HG02798 (cell line): ENCODE measurements at regions not wholly inside any gene's neighbourhood (a gene's known extent, or its start where the extent isn't known, plus 50 kb on each side); places are given as distances from the start of the nearest gene placed in this dataset.

Source experiments
- ATAC-seq: cut with Tn5 transposase; IDR thresholded peaks from one replicate; pipeline ENCODE4 v1.9.1; 2021; ENCODE audit warnings: mild to moderate bottlenecking; ENCODE audit not compliant: unreplicated experiment, poor library complexity

DNA sequence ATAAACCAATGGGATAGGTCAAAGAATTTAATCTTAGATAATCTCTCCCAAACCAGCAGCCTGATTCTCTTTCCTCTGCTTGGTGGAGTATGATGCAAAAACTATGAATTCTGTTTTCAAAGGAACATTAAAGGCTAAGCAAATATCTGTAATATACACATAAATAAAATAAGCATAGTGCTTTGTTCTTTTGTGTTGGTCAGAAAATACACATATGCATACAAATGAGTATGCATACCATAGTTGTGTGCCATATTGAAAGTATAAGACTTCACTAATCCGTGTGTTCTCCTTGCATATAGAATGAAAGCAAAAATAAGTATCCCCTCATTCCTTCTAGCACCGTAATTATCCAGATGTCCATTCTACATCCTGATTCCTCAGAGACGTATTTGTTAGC, 1949.7 kb upstream of the CELF4 start:
- no peak for ATAC-seq

DNA sequence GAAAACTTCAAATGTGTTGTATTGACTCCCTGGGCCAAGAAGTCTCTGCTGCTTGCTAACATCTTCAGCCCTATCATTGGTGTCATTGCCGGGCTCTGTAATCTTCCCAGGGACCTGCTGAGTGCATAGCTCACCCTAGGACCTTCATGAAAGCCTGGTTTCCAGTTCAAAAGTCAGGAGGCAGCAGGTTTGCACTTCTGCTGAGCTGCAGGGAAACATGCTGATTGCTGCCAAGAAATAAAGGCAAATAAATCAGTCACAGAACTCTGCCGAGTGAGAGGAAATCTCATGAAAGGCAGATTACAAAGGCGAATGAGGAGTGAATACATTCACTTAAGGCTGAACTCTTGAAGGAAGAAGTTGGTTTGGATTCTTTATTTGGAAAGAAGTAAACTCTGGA, 1947.6 kb upstream of the CELF4 start:
- ATAC-seq = no peak

DNA sequence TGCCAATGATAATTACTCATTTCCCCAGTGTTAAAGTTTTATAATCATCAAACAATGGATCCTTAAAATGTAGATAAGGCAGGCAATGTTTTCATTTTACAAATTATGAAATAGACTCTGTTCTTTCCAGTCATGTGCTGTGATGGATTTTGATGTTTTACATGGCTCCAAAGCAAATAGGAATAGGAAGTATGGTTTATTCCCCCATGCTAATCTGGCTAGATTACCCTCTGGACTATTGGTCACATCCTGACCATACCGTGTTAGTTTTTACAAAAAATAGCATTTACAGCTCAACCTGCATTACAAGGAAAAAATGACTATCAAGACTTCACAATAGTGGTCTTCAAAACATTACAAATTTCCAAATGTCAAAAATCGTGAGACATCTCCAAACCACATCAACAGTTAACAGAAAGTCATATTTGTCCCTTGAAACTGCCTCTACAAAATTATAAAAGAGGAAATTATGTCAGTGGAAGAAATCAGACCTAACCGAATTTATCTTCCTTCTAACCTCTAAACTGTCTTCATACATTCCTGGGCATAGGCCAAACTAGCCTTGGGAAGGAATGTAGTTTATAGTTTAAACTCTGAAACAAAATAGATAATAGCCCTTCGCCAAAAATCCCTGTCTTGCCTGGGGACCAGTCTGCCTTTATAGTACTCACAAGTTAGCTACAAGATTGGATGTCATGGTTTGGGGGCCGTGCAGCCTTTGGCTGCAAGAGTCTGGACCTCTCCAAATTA, 1941.2 kb upstream of the CELF4 start:
- ATAC-seq = no peak

DNA sequence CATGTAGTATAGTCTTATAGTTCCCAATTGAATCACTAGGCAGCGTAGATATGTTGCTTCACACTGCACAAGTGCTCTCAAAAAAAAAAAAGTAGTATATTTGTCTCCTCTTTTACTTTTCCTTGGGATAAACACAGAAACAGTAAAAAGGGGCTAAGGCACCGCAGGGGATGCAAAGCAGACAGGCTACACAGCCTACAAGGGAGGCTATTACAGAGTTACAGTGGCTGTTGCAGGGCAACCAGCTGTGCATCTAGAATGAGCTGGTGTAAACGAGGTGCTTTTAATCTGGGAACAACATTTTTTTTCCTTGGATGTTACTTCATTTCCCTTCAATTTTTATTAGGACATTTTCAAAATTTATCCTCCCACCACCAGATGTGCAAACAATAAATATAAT, 1934.7 kb upstream of the CELF4 start:
- ATAC-seq = no peak

DNA sequence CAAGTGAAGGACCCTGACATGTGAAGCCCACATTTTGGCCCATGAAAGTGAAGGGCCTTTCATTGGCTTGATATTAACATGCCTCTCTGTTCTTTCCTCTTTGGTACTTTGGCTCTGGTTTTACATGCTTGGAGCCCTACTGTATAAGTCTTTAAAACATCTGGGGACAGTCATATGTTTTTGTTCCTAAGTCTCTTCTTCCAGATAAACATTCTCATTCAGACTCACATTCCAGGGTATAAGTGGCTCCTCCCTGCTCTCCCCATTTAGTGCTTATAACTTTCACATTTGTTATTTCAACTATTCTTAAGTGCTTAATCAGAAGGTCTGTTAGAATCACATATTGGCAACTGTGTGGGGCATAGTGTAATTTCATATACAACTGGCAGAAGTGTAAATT, 1932.2 kb upstream of the CELF4 start:
- ATAC-seq = no peak

DNA sequence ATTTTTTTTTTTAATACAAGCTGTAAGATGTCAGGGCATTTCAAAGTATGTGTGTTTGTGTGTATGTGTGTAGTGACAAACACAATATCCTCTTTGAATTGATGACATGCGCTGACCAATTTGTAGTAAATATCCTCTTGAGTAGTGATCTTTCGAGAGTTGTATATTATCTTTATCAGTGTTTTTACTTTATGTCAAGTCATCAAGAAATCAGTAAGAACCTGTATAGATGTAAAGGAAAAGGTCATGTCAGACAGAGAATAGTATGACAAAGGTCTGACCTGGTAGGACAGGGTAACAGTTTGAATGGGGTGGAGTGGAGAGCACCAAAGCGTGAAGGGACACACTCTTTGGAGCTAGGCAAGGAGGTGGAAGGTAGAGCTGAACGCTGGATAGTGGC, 1931.4 kb upstream of the CELF4 start:
- ATAC-seq = no peak

DNA sequence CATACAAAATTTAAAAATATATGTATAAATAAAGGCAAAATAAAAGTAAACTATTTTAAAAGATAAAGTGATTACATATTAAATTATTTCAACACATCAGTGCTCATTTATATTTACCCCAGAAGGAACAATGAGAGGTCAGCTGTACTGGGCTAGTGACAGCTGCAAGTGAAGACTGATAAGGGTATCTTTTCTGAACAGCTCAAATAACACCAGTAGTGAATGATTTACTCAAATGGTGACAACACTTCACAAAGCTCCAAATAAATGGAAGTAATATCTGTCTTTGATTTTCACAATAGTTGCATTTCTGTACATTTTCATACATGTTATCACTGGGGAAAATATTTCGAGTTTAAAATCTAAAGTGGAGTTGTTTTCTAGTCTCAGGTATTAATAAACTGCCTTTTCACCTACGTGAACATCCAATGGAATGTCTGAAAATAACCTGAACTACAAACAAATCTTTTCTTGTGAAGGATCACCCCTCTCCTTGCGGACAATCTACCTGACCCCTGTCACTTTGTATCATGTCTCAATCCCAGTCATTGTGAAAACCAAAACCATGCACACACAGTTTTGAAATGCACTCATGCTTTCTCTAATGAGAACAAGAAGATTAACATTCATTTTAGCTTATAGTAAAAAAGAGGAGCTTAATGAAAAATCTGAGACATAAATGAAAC, 1928.8 kb upstream of the CELF4 start:
- ATAC-seq = no peak

DNA sequence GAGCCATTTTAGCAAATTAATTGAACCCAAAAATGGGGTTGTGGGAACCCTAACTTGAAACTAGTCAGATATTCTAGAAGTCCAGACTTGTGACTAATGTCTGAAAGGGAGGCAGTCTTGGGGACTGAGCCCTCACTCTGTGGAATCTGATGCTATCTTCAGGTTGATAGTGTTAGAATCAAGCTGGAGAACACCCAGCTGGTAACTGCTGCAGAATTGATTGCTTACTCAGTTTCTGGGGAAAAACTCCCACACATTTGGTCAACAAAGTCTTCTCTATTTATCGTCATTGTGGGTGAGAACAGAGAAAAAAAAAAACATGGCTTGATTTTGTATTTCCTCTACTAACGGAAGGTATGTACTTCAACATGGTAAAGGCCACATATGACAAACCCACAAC, 1925.8 kb upstream of the CELF4 start:
- no peak for ATAC-seq

DNA sequence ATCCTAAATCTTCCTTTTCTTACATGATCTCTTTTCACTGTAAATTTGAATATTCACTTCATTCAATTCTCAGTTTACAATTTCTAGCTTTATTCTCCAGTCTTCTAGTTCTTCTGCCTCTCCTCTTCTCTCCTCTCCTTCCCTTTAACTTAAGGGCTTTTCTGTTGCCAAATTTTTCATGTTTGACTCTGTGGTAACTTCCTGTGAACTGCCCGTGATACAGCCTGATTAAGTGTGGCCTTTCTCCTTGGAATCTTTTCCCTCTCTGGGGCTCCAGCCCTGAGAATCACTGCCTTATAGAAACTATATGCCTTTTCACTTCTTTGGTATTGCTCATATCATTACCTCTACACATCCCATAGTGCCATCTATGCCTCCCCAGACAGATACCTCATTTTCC, 1923.8 kb upstream of the CELF4 start:
- no peak for ATAC-seq

DNA sequence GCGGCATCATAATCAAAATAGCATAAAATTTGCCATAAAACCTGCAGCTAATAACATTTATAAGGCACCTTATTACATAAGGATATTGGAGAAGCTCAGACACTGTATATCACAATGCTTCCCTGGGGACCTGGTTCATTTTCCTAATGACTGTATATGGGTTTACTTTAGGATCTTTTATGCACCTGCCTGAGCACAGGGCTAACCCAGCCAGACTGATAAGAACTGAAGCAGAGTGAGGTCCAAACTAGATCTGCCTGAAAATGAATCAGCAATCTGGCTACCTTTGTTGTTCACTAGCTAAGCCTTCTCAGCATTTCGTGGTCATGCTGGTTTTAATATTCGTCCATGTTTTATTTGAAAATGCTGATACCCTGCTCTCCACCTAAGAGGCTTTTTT, 1922.3 kb upstream of the CELF4 start:
- ATAC-seq = no peak

DNA sequence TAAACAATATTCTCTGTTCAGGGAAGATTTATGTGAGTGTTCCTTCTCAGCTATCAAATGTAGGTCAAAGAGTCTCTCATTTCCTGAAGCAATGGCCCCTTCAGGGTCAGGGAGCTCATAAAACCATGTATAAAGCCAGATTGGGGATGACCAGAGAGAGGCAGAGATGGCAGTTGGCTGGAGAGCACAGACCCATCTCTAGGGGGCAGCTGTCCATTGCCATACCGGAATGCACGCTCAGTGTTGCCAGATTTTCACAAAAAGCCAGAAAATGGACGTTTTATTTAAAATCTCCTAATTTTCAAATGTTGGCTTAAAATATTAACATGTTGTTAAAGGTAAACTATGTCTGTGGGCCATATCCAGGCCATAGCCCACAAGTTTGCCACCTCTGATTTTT, 1920.7 kb upstream of the CELF4 start:
- ATAC-seq = no peak

DNA sequence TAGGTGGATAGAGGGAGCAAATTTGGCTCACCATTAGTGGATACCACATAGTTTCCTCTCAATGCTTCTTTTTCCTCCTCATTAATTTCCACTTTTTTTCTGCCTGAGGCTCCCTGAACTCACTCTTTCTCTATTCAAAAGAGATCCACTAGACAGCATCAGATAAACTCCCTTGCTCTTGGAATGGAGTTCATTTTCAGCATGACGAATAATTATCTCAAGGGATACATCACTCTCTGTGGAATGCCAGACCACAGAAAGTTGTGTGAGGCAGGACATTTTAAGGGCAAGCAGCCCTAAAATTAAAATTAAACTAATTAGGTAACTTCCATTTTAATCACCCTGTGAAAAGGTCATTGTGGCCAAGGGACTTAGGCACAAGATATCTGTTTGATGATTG, 1920.1 kb upstream of the CELF4 start:
- ATAC-seq = no peak

DNA sequence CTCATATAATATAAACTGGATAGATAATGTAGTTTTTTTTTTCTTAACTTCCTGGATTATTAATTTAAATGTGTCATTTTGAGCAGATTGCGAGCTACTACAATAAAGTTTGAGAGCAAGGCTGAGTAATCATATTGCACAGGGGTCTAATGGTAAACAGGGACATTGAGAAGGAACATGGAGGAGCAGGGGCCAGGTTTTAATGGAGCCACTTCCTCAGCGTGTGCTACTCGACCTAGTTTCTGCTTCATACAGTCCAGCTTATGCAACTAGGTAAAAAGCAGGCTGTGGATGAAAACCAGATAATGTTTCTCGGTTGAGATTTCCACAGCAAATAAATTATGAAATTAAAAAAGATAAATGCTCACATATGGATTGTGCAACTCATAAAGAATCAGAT, 1915.7 kb upstream of the CELF4 start:
- ATAC-seq = no peak

DNA sequence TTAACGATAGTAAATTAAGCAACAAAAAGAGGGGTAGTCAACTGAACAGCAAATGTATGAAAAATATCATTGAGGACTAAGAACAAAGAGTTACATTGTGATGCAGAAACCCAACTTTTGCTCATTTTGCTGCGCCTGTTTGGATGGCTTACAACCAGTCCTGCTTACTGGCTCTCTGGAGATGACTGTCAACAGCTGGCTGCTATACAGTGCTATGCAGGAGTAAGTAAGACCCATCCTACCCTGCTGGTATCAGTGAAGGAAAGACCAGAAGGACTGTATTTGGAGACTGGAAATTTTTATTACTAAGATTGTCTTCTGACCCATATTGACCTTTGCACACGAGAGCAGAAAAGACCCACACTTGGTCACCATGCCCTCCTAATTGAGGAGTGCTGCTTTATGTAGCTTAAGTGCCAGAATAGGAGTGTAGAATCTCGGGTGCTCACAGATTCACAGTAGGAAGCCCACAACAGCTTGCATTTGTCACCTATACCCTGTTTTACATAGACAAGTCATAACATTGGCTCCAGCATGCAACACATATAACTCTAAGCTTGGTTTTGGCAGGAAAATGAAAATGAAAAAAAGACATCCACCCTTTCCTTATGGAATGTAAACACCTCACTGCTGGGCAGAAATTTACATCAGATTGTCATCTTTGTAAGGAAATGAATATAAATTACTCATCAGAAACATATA, 1915.0 kb upstream of the CELF4 start:
- no peak for ATAC-seq

DNA sequence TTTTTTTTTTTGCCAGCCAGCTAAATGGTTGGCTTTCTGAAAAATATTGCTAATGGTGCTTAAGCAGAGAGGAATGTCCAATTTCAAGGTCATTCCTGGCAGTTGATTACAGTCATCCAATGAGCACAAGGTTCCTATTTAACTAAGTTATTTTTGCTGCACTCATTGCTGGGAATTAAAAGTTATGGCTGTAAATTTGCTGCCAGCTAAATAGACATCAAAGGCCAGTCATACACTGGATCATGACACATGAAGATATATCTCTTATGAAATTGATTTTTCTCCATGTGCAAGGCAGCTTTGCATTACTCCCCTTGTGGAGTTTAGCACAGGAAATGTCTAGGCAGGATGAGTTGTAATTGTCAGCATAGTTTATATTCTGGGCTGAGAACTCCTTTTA, 1898.4 kb upstream of the CELF4 start:
- no peak for ATAC-seq

DNA sequence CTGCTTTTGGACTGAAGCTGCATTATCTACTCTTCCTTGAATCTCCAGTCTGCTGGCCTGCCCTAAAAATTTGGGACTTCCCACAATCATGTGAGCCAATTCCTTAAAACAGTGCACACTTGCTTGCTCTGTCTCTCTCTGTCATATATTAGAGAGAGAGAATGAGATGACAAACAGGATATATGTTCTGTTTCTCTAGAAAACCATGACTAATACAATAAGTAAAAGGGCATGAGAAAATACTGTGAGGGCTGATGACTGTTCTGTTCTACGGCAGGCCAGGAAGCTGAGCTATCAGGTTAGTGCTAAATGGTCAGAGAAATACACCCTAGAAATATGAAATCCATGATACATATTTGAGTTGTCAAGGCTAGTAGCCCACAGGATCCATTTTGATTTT, 1896.8 kb upstream of the CELF4 start:
- ATAC-seq = no peak

DNA sequence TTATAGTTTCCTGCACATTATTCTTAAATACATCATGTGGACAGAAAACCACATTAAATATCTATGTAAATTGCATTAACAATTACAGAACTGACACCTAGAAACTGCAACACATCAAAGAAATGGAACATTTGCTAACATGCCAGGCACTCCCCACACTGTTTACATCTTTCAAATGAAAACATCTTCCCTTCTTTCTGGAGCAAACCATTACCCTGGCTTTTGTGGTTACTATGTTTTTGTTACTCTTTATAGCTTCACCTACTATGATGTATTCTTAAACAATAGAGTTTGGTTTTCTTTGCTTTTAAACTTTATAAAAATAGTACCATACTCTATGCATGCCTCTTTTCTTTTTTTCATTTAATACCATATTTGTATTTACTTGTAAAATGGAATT, 1894.5 kb upstream of the CELF4 start:
- ATAC-seq = no peak

DNA sequence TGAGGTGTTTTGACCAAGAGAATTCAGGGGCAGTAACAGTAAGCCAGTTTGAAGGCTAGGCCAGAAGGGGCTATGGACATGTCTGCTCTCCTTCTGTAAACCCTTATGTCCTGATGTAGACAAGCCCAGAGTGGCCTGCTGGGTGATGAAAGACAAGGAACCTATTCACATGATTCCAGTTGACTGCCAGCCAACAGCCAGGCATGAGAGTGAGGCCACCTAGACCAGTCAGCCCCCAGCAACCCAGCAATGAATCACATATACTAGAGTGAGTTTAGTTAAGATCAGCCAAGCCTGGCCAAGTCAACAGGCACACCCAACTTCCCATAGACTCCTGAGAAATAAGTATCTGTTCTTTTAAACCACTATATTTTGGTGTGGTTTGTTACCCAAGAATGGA, 1889.7 kb upstream of the CELF4 start:
- ATAC-seq = no peak

DNA sequence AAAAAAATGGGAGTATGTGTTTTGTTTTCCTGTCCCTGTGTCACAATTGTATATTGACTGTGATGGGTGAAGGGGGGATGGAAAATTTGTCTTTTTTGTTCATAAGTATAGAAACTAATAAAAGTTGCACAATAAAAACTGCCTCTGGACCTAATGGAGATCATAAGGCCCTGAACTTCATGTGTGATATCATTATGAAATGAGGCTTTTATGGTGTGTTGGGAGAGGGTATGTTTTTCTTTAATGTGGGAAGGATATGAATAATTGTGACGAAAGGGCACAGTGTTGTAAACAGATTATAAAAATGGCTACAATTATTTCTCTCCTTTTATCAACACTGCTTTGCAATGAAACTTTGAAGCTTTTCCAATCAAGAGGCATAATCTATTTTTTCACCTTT, 1889.3 kb upstream of the CELF4 start:
- no peak for ATAC-seq

DNA sequence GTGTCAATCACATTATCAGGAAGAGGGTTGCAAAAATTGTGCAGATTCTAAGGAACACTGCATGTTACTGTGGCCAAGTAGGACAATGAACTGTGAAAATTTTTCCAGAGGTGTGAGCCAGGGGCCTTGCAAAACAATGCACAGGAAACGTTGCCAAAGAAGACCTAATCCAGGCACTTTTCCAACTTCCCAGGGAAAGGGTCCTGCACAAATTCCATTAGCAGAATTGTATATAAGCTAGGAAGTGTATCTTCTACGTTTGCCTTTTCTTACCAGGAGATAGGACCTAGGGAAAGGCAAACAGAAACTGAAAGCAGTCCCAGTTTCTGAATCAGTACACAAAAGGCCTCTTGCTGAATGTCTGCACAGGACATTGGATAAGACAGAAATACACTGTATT, 1888.3 kb upstream of the CELF4 start:
- no peak for ATAC-seq

DNA sequence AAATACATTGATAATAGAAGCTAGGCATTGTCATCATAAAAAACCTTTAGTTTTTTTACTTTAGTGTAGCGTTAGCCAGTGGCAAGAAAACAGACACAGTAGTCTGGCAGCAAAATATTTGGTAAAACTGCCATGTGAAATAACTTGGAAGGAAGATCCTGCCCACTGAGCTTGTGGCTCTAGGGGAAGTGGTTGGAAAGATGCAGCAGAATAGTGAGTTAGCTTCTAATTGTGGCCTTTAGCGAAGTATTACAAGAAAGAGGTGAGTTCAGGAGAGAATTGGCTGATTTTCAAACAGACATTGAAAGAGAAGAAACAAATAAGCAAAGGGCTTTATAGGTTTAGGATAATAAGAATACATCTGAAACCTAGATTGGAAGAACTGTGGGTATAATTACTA, 1887.8 kb upstream of the CELF4 start:
- no peak for ATAC-seq

DNA sequence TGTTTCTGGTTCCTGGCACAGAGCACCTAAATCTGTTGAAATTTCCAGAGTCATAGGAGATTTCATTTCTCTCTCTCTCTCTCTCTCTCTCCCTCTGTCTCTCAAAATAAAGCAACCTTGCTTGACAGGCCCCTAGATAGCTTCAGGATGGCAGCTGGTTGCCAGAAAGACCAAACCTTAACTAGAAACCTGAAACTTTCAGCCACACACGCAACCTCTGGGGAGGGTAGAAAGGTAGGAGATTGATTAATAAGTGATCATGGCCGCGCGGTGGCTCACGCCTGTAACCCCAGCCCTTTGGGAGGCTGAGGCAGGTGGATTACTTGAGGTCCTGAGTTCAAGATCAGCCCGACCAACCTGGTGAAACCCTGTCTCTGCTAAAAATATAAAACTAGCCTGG, 1885.4 kb upstream of the CELF4 start:
- ATAC-seq = no peak
